K562 (cell line): ENCODE measurements at regions not wholly inside any gene's neighbourhood (a gene's known extent, or its start where the extent isn't known, plus 50 kb on each side); places are given as distances from the start of the nearest gene placed in this dataset.

ENCODE experiments used
- ATAC-seq: fragments of 200-7000 bp; cut with Tn5 transposase; 3 replicates; pipeline ENCODE4 v1.9.1; 2020; ENCODE audit warnings: moderate library complexity
- BruUV-seq: library from RNA; stranded (reverse); fragments of 400-500 nt; replicated peaks from 2 replicates; lab custom pipeline; 2021; lab: Mats Ljungman, UMichigan
- CTCF ChIA-PET: fragments of 300-600 bp; formaldehyde crosslinking; extraction: SDS; loops from one replicate; lab custom pipeline; 2021; ENCODE audit warnings: low intra/inter-chr PET ratio; lab: Yijun Ruan, JAX
- POLR2A ChIA-PET: fragments of 300-600, 350-650 bp; sonication (Branson Sonifier 250); formaldehyde crosslinking; extraction: SDS; loops from one replicate; lab custom pipeline; 2021; ENCODE audit warnings: antibody characterized with exemption, inconsistent platforms; lab: Yijun Ruan, JAX
- DNase-seq, 4 experiments: peaks; one replicate each; pipeline versions ENCODE4 v3.0.0 to v3.0.0-alpha.2; 2011 to 2018; ENCODE audit warnings: low spot score in 3 of 4, mixed read lengths in 3 of 4; ENCODE audit errors: extremely low read depth in 1 of 4
- FAIRE-seq: peaks from 2 replicates; lab custom pipeline; 2011; peaks lifted over from hg19 to GRCh38; lab: Jason Lieb, UNC
- H2AFZ ChIP-seq: 2 replicates; pipeline ENCODE4 v1.6.0; 2011; ENCODE audit warnings: low read depth, low read length, control low read depth, inconsistent platforms
- H3K27ac ChIP-seq: fragments of 200-600 bp; 3 replicates; pipeline ENCODE4 v1.8.0; 2011; ENCODE audit warnings: low read depth, mild to moderate bottlenecking, control low read depth, inconsistent platforms, low read length, moderate library complexity, mixed read lengths; ENCODE audit errors: extremely low read depth
- H3K27me3 ChIP-seq, 2 experiments: fragments of 300-600 bp in 1 of 2; 2 replicates in 1 of 2; 3 replicates in 1 of 2; pipeline versions ENCODE4 v1.6.0 to v1.8.0; 2011; ENCODE audit warnings: inconsistent platforms in 2 of 2, low read length in 2 of 2, mild to moderate bottlenecking in 1 of 2, mixed read lengths in 1 of 2, moderate library complexity in 1 of 2; ENCODE audit not compliant: control insufficient read depth in 2 of 2, insufficient read depth in 2 of 2
- H3K36me3 ChIP-seq: fragments of 300-600 bp; 3 replicates; pipeline ENCODE4 v1.8.0; 2011; ENCODE audit warnings: mild to moderate bottlenecking, low read length, inconsistent platforms; ENCODE audit not compliant: control insufficient read depth, insufficient read depth
- H3K4me1 ChIP-seq, 2 experiments: fragments of 200-600 bp in 1 of 2; replicated peaks in 1 of 2; 2 replicates in 1 of 2; 3 replicates in 1 of 2; pipeline versions ENCODE4 v1.5.1 to v1.8.0; 2011; ENCODE audit warnings: inconsistent platforms in 2 of 2, low read length in 2 of 2, mild to moderate bottlenecking in 1 of 2, mixed read lengths in 1 of 2, moderate library complexity in 1 of 2; ENCODE audit not compliant: control insufficient read depth in 2 of 2, insufficient read depth in 2 of 2
- H3K4me2 ChIP-seq: 2 replicates; pipeline ENCODE4 v1.6.1; 2011; ENCODE audit warnings: low read length, control low read depth, inconsistent platforms, mixed read lengths; ENCODE audit not compliant: insufficient read depth
- H3K4me3 ChIP-seq: fragments of 200-600 bp; sonication (generic), shearing (Covaris generic); 2 replicates; pipeline ENCODE4 v1.5.1; 2016; ENCODE audit warnings: control low read depth, inconsistent platforms
- H3K79me2 ChIP-seq: fragments of 200-600 bp; 3 replicates; pipeline ENCODE4 v1.8.0; 2011; ENCODE audit warnings: low read length, inconsistent platforms; ENCODE audit not compliant: control insufficient read depth, insufficient read depth
- H3K9ac ChIP-seq, 2 experiments: 2 replicates each; pipeline versions ENCODE4 v1.6.0 to v1.6.1; 2011; ENCODE audit warnings: low read depth in 2 of 2, low read length in 2 of 2, control low read depth in 1 of 2, inconsistent platforms in 1 of 2, mild to moderate bottlenecking in 1 of 2, mixed read lengths in 1 of 2; ENCODE audit not compliant: insufficient read depth in 1 of 2
- H3K9me1 ChIP-seq: one replicate; pipeline ENCODE4 v1.6.0; 2011; ENCODE audit warnings: inconsistent platforms, mild to moderate bottlenecking, low read length, moderate library complexity; ENCODE audit not compliant: control insufficient read depth, insufficient read depth
- H3K9me3 ChIP-seq: replicated peaks from 2 replicates; pipeline ENCODE4 v1.5.1; 2011; ENCODE audit warnings: low read depth, low read length, inconsistent platforms; ENCODE audit not compliant: control insufficient read depth, insufficient read depth
- H4K20me1 ChIP-seq: replicated peaks from 2 replicates; pipeline ENCODE4 v1.6.1; 2011; ENCODE audit warnings: low read length, inconsistent platforms, mixed read lengths; ENCODE audit not compliant: control insufficient read depth, insufficient read depth
- AFF1 ChIP-seq, 2 experiments: fragments of 450-650 bp; IDR thresholded peaks; 2 replicates each; pipeline ENCODE4 v1.6.1; 2018; ENCODE audit warnings: mild to moderate bottlenecking in 2 of 2, low read depth in 1 of 2; ENCODE audit not compliant: partially characterized antibody in 2 of 2
- ATF4 ChIP-seq: fragments of 450-650 bp; formaldehyde crosslinking; IDR thresholded peaks from 2 replicates; pipeline ENCODE4 v1.4.0; 2022; ENCODE audit warnings: mild to moderate bottlenecking, moderate library complexity
- FOXK1 ChIP-seq: sonication (generic); formaldehyde crosslinking; IDR thresholded peaks from 2 replicates; pipeline ENCODE4 v1.8.0; 2022; ENCODE audit warnings: missing genetic modification reagents, mild to moderate bottlenecking, borderline replicate concordance
- GTF2E2 ChIP-seq: fragments of 200-800 bp; sonication (Bioruptor generic); IDR thresholded peaks from 2 replicates; pipeline ENCODE4 v1.6.1; 2016; ENCODE audit warnings: missing genetic modification characterization, missing compliant biosample characterization
- GTF2F1 ChIP-seq: IDR thresholded peaks from 2 replicates; pipeline ENCODE4 v1.6.1; 2011; ENCODE audit warnings: low read depth, low read length, improper control_type of control experiment
- KLF13 ChIP-seq: fragments of 450-650 bp; IDR thresholded peaks from 2 replicates; pipeline ENCODE4 v1.6.1; 2016; ENCODE audit warnings: missing genetic modification characterization, low read depth, mild to moderate bottlenecking, missing compliant biosample characterization, moderate library complexity, borderline replicate concordance
- MCM3 ChIP-seq: fragments of 450-650 bp; IDR thresholded peaks from 2 replicates; pipeline ENCODE4 v1.6.1; 2016
- NR3C1 ChIP-seq: sonication (generic); formaldehyde crosslinking; IDR thresholded peaks from 2 replicates; pipeline ENCODE4 v1.8.1; 2022; ENCODE audit warnings: missing genetic modification reagents
- PTBP1 ChIP-seq: fragments of 200-400 bp; formaldehyde crosslinking; IDR thresholded peaks from 2 replicates; pipeline ENCODE4 v1.6.1; 2017; ENCODE audit warnings: low read depth, low read length
- RUNX1 ChIP-seq: sonication (generic); IDR thresholded peaks from 2 replicates; pipeline ENCODE4 v1.6.1; 2016; ENCODE audit warnings: antibody characterized with exemption, low read depth
- SMC3 ChIP-seq: conservative IDR thresholded peaks from 2 replicates; pipeline ENCODE4 v1.6.1; 2011; ENCODE audit warnings: low read depth, low read length, improper control_type of control experiment; ENCODE audit not compliant: insufficient read depth
- TGIF2 ChIP-seq: sonication (generic); formaldehyde crosslinking; IDR thresholded peaks from 2 replicates; pipeline ENCODE4 v1.8.1; 2022; ENCODE audit warnings: mild to moderate bottlenecking, missing genetic modification reagents, moderate library complexity
- THAP7 ChIP-seq: fragments of 250-450 bp; sonication (Bioruptor Pico); IDR thresholded peaks from 2 replicates; pipeline ENCODE4 v1.5.0; 2021
- ZNF830 ChIP-seq: fragments of 250-450 bp; sonication (Bioruptor Pico); IDR thresholded peaks from 2 replicates; pipeline ENCODE4 v1.5.0; 2021; ENCODE audit warnings: mild to moderate bottlenecking
- WGBS: fragments of 100-300 bp; shearing (Covaris generic); methylation state at CpG from one replicate; pipeline ENCODE4 v1.1.6; 2016; ENCODE audit warnings: low coverage, mixed read lengths; ENCODE audit not compliant: insufficient coverage; ENCODE audit errors: missing lambda C conversion rate; 5-methylcytosine and 5-hydroxymethylcytosine counted together
- in situ Hi-C: fragments of 300-500 bp; cut with MboI; formaldehyde crosslinking; loops from 4 replicates; pipeline ENCODE4 v1.15.0; 2018; ENCODE audit warnings: inconsistent platforms, mixed read lengths
- intact Hi-C: fragments of 100-400 bp; cut with micrococcal nuclease; formaldehyde crosslinking; loops from 2 replicates; pipeline ENCODE4 v1.14.2; 2022
- TF ChIP-seq, protein P1 (sequence below): fragments of 200-800 bp; sonication (Bioruptor generic); IDR thresholded peaks from 2 replicates; pipeline ENCODE4 v1.6.1; 2017; ENCODE audit warnings: missing genetic modification characterization, missing compliant biosample characterization

DNA sequence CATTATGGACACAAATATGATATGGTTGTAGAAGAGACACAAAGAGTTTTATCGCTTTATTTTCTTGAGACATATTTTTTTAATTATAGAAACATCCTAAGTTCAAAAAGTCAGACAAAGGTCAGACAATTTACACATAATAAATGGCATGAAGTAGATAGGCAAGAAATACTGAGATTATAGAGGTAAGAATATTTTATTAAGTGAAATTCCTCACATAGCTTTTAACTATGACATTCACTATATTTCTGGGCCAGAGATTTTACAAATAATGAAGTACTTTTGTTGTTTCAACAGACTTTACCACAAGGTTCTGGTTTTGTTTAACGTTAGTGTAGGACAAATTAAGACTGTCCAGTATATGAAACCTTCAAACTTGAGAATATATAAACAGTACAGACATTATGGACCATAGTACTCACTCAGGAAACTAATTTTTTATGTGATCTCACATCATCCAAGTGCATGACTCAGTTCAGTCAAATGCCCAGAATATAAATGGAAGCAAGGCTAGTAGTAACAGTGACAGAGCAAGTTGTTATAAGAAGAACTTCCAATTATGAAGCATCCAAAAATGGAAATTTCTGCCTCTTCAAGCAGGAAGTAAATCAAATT is 394.8 kb downstream of the KCNJ2 start (continued):
- no peak for TF ChIP-seq AFF1 (IDR thresholded peaks at IDR 0.05; ENCODE audit: low read depth in 1 of 2, partially characterized antibody in 2 of 2)
- no peak for TF ChIP-seq SMC3
- TF ChIP-seq, all 486 proteins: peak for 0

DNA sequence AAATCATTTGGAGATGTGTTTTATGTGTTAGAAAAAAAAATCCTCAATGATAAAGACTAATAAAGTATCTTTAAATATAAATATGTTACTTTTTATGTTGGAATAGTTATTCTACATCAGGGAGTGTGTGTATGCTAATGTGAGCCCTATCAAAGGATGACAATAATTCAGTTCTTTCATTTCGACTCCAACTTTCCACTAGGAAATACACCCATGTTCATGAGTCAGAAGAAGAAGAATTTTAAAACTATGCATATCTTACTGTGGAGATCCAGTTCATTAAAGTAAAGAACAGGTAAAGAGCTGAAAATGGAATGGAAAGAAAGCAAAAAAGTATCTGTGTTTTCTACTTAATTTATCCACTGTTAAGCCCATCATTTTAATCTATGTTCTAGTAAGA is 399.8 kb downstream of the KCNJ2 start:
- no peak for FAIRE-seq
- TF ChIP-seq MCM3 (no peak), ZNF830 (CRISPR knock-in tag) (no peak), GTF2E2 (tag) (no peak), PTBP1 (no peak), KLF13 (no peak), RUNX1 (no peak), GTF2F1 (no peak), ATF4 (CRISPR knock-in tag) (no peak), FOXK1 (CRISPR knock-in tag) (no peak), NR3C1 (CRISPR knock-in tag) (no peak), TGIF2 (CRISPR knock-in tag) (no peak), THAP7 (CRISPR knock-in tag) (no peak)
- TF ChIP-seq, protein P1, sequence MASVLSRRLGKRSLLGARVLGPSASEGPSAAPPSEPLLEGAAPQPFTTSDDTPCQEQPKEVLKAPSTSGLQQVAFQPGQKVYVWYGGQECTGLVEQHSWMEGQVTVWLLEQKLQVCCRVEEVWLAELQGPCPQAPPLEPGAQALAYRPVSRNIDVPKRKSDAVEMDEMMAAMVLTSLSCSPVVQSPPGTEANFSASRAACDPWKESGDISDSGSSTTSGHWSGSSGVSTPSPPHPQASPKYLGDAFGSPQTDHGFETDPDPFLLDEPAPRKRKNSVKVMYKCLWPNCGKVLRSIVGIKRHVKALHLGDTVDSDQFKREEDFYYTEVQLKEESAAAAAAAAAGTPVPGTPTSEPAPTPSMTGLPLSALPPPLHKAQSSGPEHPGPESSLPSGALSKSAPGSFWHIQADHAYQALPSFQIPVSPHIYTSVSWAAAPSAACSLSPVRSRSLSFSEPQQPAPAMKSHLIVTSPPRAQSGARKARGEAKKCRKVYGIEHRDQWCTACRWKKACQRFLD: no peak

More for the DNA sequence above, 399.8 kb downstream of the KCNJ2 start:
- ChIA-PET CTCF (no interaction called here), POLR2A (no interaction called here)
- H3K9me3 ChIP-seq: no peaks in the 10 kb centered on the region
- no peaks in the 10 kb centered on the region for H3K79me2 ChIP-seq
- H3K4me1 ChIP-seq: no peaks in the 10 kb centered on the region
- H3K9ac ChIP-seq: no peak overlapping the region
- H3K4me2 ChIP-seq: no peak overlapping the region
- intact Hi-C loops (no loop called here), in situ Hi-C loops (no loop called here)
- ATAC-seq (no peak), DNase-seq (no peak)
- no peaks in the 10 kb centered on the region for H3K27me3 ChIP-seq
- BruUV-seq: no TSS peak
- WGBS: 0% methylated on average over 1 of the region's 1 CpG
- H4K20me1 ChIP-seq: no peaks in the 10 kb centered on the region
- no peaks in the 10 kb centered on the region for H3K9me1 ChIP-seq
- H2AFZ ChIP-seq: no peak overlapping the region
- no peaks in the 10 kb centered on the region for H3K36me3 ChIP-seq
- H3K4me3 ChIP-seq: no peak overlapping the region
- no peak overlapping the region for H3K27ac ChIP-seq
